T-helper 2 cell (primary cell): ENCODE measurements at regions not wholly inside any gene's neighbourhood (a gene's known extent, or its start where the extent isn't known, plus 50 kb on each side); places are given as distances from the start of the nearest gene placed in this dataset.

Experiments used
- DNase-seq, 5 experiments: peaks; one replicate each; pipeline versions ENCODE4 v3.0.0 to v3.0.0-alpha.2; 2012 to 2022

- DNase-seq: peak in 1 of 5 experiments; percentile 64
These were observed 52.0 kb upstream of the FAM20B start for GRCh38 chr1:178973652-178974101.
